Head of caudate nucleus (tissue), 42 donors: ENCODE measurements at regions not wholly inside any gene's neighbourhood (a gene's known extent, or its start where the extent isn't known, plus 50 kb on each side); places are given as distances from the start of the nearest gene placed in this dataset.

ENCODE experiments used
- DNase-seq, 42 donors: peaks; one replicate each; pipeline versions ENCODE4 v3.0.0 to v3.0.0-alpha.2; 2020 to 2021; ENCODE audit warnings: mixed read lengths in 7 of 42
- intact Hi-C: fragments of 100-400 bp; cut with DNase I; formaldehyde crosslinking; loops from one replicate; pipeline ENCODE4 v1.15.0; 2022

- DNase-seq, result peak in 4 of 42 donors; percentile 1 to 19 (median 4)
- intact Hi-C loops, result no loop called here
Measured at GRCh38 chr14:104284636-104285507, 146.5 kb downstream of the KIF26A start.

GRCh38 chr14:104285508-104285840 is 147.1 kb downstream of the KIF26A start:
- no peak for DNase-seq
- intact Hi-C loops, result no loop called here

- intact Hi-C loops, result no loop called here
- no peak for DNase-seq
Measured at GRCh38 chr14:104286086-104286485, 147.7 kb downstream of the KIF26A start.

GRCh38 chr14:104286496-104286895 is 148.1 kb downstream of the KIF26A start:
- intact Hi-C loops, result no loop called here
- no peak for DNase-seq

- DNase-seq, result peak in 2 of 42 donors; percentile 2
Measured at GRCh38 chr14:104287301-104288009, 149.1 kb downstream of the KIF26A start.

GRCh38 chr14:104288272-104288671 is 149.9 kb downstream of the KIF26A start:
- DNase-seq, result peak in 6 of 42 donors; percentile 0 to 19 (median 6)
- intact Hi-C loops, result no loop called here

More at GRCh38 chr14:104287301-104288009, 149.1 kb downstream of the KIF26A start:
- intact Hi-C loops, result no loop called here

- DNase-seq, result peak in 19 of 42 donors; percentile 4 to 60 (median 18)
- intact Hi-C loops, result no loop called here
Measured at GRCh38 chr14:104289507-104289906, 151.1 kb downstream of the KIF26A start.

GRCh38 chr14:104290058-104290667 is 151.8 kb downstream of the KIF26A start:
- intact Hi-C loops, result no loop called here
- peak in 11 of 42 donors; percentile 1 to 25 (median 7) for DNase-seq

GRCh38 chr14:104290756-104291122 is 152.4 kb downstream of the KIF26A start:
- peak in 11 of 42 donors; percentile 1 to 23 (median 8) for DNase-seq
- intact Hi-C loops, result no loop called here

GRCh38 chr14:104291123-104292000 is 153.0 kb downstream of the KIF26A start:
- peak in 10 of 42 donors; percentile 1 to 26 (median 9) for DNase-seq
- intact Hi-C loops, result no loop called here

- intact Hi-C loops, result no loop called here
- peak in 10 of 42 donors; percentile 1 to 22 (median 10) for DNase-seq
Measured at GRCh38 chr14:104292084-104292970, 153.9 kb downstream of the KIF26A start.

- intact Hi-C loops, result no loop called here
- DNase-seq, result peak in 9 of 42 donors; percentile 3 to 27 (median 14)
Measured at GRCh38 chr14:104293231-104293841, 154.9 kb downstream of the KIF26A start.

- DNase-seq, result peak in 6 of 42 donors; percentile 3 to 24 (median 10)
- intact Hi-C loops, result no loop called here
Measured at GRCh38 chr14:104293851-104294627, 155.7 kb downstream of the KIF26A start.

- intact Hi-C loops, result no loop called here
- DNase-seq, result peak in 6 of 42 donors; percentile 1 to 28 (median 4)
Measured at GRCh38 chr14:104294628-104294982, 156.2 kb downstream of the KIF26A start.

GRCh38 chr14:104294983-104295680 is 156.7 kb downstream of the KIF26A start:
- DNase-seq, result peak in 7 of 42 donors; percentile 1 to 24 (median 8)
- intact Hi-C loops, result no loop called here
